Activated T-cell treated with anti-CD3 and anti-CD28 coated beads, Interleukin-2, amount 50 U/mL, for 1 hour (primary cell): ENCODE measurements at regions not wholly inside any gene's neighbourhood (a gene's known extent, or its start where the extent isn't known, plus 50 kb on each side); places are given as distances from the start of the nearest gene placed in this dataset.

Source experiments
- DNase-seq: peaks from one replicate; pipeline ENCODE4 v3.0.0-alpha.2; 2020

- no peak for DNase-seq
These were observed 58.0 kb upstream of the SLC7A14 start for GRCh38 chr3:170643831-170644230.

DNA sequence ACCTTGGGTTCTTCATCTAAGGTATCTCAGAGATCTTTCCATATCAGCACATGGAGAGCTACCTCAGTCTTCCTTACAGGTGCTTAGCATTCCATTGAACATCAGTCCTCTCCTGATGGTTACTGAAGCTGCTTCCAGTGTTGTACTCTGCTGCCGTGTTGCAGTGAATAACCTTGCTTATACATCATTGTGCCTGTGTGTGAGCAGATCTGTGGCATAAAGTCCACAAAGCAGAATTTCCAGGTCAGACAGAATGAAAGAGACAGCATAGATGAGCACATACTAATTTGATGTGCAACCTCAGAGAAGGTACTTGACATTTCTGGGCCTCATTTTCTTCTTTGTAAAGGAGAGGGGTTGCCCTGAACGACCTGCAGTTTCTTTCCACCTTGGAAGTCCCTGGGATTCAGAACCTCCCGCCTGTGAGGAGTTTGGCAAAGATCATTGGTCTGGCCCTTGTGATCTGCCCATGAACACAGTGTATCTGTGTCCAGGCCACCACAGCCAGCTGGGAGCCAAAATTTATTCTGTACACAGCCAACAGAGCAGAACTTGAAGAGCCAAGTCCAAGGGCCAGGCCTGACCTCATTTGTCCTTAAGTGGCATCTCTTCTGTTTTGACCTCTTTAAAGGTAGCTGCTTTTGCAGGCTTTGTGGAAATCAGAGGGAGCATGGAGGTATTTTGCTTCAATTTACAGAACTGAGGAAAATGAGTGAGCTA lies 57.2 kb upstream of the SLC7A14 start:
- DNase-seq: no peak

DNA sequence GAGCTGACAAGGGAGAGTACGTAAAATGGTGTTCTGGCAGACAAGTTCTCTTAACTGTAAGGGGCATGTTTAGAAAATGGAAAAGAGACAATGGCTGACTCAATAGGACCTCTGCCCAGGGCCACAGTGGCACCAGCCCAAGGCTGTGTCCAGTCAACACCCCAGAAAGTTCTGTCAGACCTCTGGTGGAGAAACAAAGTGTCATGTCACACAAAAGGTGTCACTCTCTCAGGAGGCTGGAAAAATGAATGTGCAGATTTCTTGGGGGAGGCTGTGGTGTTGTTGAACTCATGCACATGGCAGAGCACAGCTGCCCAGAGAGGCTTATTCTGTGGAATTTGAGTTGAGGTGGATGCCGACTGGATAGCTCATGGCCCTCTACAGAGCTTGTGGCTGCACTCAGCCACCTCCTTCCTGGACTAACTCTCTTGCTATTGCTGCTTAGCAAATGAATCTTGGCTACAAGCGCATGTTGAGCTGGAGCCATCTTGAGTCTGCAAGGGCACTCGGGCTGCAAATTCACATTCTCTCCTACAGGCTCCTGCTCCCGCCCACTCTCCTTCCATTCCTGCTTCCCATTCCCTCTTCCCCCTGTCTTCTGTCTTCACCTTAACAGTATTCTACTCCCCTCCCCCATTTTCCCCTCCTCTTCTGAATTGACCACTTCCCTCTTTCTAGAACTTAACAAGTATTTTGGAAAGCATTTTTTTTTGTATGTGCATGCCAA lies 55.8 kb upstream of the SLC7A14 start:
- no peak for DNase-seq

GRCh38 chr3:170640737-170641171 lies 54.9 kb upstream of the SLC7A14 start:
- DNase-seq: no peak

- no peak for DNase-seq
These were observed 53.1 kb upstream of the SLC7A14 start for GRCh38 chr3:170638988-170639387.

DNA sequence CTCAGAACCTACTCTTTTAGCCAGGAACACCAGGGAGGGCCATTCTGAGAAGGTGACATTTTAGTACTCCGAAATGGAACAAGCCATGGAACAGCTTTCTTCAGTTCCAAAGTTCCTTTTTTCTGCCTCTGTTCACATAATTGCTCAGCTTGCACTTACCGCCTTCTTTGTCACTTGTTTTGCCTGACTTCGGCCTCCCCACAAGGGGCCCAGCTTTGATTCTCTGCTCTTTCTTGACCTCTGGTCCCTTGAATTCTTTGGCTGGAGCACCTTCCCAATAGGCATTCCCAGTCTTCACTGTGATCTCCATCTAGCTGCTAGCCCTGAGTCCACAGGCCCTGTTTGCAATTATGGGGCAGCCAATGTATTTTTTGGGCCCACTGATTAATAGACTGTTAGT lies 51.4 kb upstream of the SLC7A14 start:
- no peak for DNase-seq

DNA sequence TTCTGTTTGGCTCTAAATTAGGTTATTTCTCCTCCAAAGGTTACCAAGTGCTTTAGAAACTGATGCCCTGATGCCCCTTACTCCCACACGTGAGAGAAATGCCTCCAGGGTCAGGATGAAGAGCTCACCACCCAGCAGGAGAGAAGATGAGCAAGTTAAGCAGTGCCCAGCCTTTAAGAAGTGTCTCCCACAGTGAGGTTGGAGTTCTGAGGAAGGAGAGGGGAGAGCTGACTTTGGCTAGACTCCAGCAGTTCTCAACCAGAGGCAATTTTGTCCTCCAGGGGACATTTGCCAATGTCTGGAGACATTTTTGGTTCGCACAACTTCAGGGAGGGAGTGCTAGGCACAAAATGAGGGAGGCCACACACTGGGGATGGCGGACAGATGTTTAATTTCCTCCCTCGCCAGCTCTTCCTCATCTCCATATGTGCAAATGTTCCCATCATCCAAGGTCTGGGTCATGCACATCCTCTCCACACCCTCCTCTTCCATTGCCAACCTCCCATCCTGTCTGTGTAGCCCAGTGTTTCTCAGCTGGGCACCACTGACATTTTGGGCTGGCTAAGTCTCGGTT lies 50.6 kb upstream of the SLC7A14 start:
- no peak for DNase-seq
